ENCODE measurements at regions not wholly inside any gene's neighbourhood (a gene's known extent, or its start where the extent isn't known, plus 50 kb on each side); places are given as distances from the start of the nearest gene placed in this dataset.

- no peak for TF ChIP-seq CTCF (IDR thresholded peaks at IDR 0.05; ENCODE audit: poor library complexity)
- TF ChIP-seq EZH2phosphoT487 (IDR thresholded peaks at IDR 0.05; ENCODE audit: low read depth, severe bottlenecking, unreplicated experiment), result no peak
- no peak for TF ChIP-seq EZH2 (IDR thresholded peaks at IDR 0.05; ENCODE audit: borderline replicate concordance)
Measured at GRCh38 chr2:189367343-189367742, 73.9 kb upstream of the WDR75 start.
